SU-DHL-6 (cell line): ENCODE measurements at regions not wholly inside any gene's neighbourhood (a gene's known extent, or its start where the extent isn't known, plus 50 kb on each side); places are given as distances from the start of the nearest gene placed in this dataset.

Experiments used
- H2AFZ ChIP-seq: fragments of 200-600 bp; sonication (generic); 2 replicates; pipeline ENCODE4 v1.6.1; 2014; ENCODE audit warnings: low read depth, mild to moderate bottlenecking, moderate library complexity, mixed read lengths, antibody characterized with exemption, low read length; ENCODE audit not compliant: severe bottlenecking
- H3F3A ChIP-seq: fragments of 200-600 bp; shearing (Covaris generic); 2 replicates; pipeline ENCODE4 v1.6.0; 2016; ENCODE audit warnings: antibody characterized with exemption, mild to moderate bottlenecking; ENCODE audit not compliant: insufficient read depth
- H3K27ac ChIP-seq: fragments of 200-600 bp; sonication (generic); 2 replicates; pipeline ENCODE4 v1.5.1; 2016; ENCODE audit warnings: low read depth, mild to moderate bottlenecking, low read length, moderate library complexity, mixed read lengths
- H3K27me3 ChIP-seq: fragments of 200-600 bp; sonication (generic), shearing (Covaris generic); 2 replicates; pipeline ENCODE4 v1.6.0; 2014; ENCODE audit warnings: mild to moderate bottlenecking, low read length
- H3K36me3 ChIP-seq: fragments of 200-600 bp; sonication (generic); 2 replicates; pipeline ENCODE4 v1.6.1; 2014; ENCODE audit warnings: mild to moderate bottlenecking, low read length, mixed read lengths
- H3K4me2 ChIP-seq: fragments of 300-600, 200-600 bp; shearing (Covaris generic), sonication (generic); 2 replicates; pipeline ENCODE4 v1.6.0; 2014; ENCODE audit warnings: low read length, low read depth, mild to moderate bottlenecking; ENCODE audit not compliant: poor library complexity, severe bottlenecking
- H3K4me3 ChIP-seq: fragments of 200-600 bp; sonication (generic); 2 replicates; pipeline ENCODE4 v1.5.1; 2014; ENCODE audit warnings: antibody characterized with exemption, low read length, mild to moderate bottlenecking, mixed read lengths; ENCODE audit not compliant: insufficient read depth, poor library complexity, severe bottlenecking
- H3K79me2 ChIP-seq: fragments of 200-600 bp; sonication (generic); 2 replicates; pipeline ENCODE4 v1.6.1; 2014; ENCODE audit warnings: mild to moderate bottlenecking, low read length, moderate library complexity; ENCODE audit not compliant: insufficient read depth
- H3K9ac ChIP-seq: fragments of 200-600 bp; sonication (generic); 2 replicates; pipeline ENCODE4 v1.7.0; 2014; ENCODE audit warnings: mild to moderate bottlenecking, low read length
- H3K9me2 ChIP-seq: fragments of 200-600 bp; sonication (generic); replicated peaks from 2 replicates; pipeline ENCODE4 v1.6.1; 2014; ENCODE audit warnings: low read length; ENCODE audit not compliant: insufficient read depth
- H3K9me3 ChIP-seq: fragments of 200-600 bp; sonication (generic); 2 replicates; pipeline ENCODE4 v1.6.1; 2014; ENCODE audit warnings: low read length, mixed read lengths; ENCODE audit not compliant: insufficient read depth
- H4K20me1 ChIP-seq: fragments of 200-600 bp; sonication (generic); 2 replicates; pipeline ENCODE4 v1.6.1; 2014; ENCODE audit warnings: low read depth, mild to moderate bottlenecking, antibody characterized with exemption, low read length, moderate library complexity, mixed read lengths
- EZH2phosphoT487 ChIP-seq: fragments of 200-600 bp; sonication (generic), shearing (Covaris generic); conservative IDR thresholded peaks from 2 replicates; pipeline ENCODE4 v1.6.1; 2018; ENCODE audit warnings: mild to moderate bottlenecking, antibody characterized with exemption, low read length, moderate library complexity, mixed read lengths
- TF ChIP-seq, protein P1 (sequence below): fragments of 200-600 bp; sonication (generic); IDR thresholded peaks from one replicate; pipeline ENCODE4 v1.5.1; 2017; ENCODE audit warnings: antibody characterized with exemption, mild to moderate bottlenecking, low read length, moderate library complexity; ENCODE audit not compliant: insufficient read depth, poor library complexity, severe bottlenecking

DNA sequence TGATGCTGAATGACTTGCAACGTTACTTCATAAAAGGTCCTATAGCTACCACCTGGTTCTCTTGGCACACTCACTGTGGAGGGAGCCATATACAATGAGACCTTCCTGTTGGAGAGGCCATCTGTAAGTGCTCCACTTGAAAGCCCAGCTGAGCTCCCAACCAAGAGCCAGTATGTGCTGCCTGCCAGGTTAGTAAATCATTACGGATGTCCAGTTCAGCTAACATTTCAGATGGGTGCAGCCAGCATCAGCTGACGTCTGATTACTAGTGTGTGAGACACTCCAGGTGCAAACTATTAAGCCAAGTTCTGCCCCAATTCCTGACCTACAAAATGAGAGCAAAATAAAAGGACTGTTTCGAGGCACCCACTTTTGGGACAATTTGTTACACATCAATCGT, 274.4 kb upstream of the ROBO2 start:
- no peaks in the 10 kb centered on the region for H3K36me3 ChIP-seq
- H3K4me3 ChIP-seq, result no peak overlapping the region
- no peaks in the 10 kb centered on the region for H3K9me2 ChIP-seq
- no peak overlapping the region for H3K9ac ChIP-seq
- H3K79me2 ChIP-seq, result no peaks in the 10 kb centered on the region
- H3K27ac ChIP-seq, result no peak overlapping the region
- TF ChIP-seq, protein P1, sequence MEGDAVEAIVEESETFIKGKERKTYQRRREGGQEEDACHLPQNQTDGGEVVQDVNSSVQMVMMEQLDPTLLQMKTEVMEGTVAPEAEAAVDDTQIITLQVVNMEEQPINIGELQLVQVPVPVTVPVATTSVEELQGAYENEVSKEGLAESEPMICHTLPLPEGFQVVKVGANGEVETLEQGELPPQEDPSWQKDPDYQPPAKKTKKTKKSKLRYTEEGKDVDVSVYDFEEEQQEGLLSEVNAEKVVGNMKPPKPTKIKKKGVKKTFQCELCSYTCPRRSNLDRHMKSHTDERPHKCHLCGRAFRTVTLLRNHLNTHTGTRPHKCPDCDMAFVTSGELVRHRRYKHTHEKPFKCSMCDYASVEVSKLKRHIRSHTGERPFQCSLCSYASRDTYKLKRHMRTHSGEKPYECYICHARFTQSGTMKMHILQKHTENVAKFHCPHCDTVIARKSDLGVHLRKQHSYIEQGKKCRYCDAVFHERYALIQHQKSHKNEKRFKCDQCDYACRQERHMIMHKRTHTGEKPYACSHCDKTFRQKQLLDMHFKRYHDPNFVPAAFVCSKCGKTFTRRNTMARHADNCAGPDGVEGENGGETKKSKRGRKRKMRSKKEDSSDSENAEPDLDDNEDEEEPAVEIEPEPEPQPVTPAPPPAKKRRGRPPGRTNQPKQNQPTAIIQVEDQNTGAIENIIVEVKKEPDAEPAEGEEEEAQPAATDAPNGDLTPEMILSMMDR, result no peak
- TF ChIP-seq EZH2phosphoT487, result no peak
- no peaks in the 10 kb centered on the region for H3K9me3 ChIP-seq
- no peaks in the 10 kb centered on the region for H4K20me1 ChIP-seq
- no peak overlapping the region for H3K4me2 ChIP-seq
- no peaks in the 10 kb centered on the region for H3K27me3 ChIP-seq
- H2AFZ ChIP-seq, result no peak overlapping the region
- no peaks in the 10 kb centered on the region for H3F3A ChIP-seq

DNA sequence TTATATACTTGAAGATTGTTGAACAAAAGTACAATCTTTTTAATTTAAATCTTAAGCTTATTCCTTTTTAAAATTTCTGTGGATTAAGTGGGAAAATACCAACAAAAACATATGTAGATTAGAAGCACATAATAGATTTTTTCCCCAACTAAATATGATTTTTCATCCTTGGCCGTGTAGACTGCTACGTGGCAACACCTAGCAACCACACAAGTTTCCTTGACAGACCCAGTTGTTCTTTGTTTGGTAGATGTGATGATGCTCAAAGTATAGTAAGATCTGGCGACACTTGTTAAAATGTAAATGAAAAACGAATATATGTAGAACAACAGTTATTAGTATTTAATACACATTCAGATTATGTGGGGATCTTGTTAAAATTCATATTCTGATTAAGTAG, 271.0 kb upstream of the ROBO2 start:
- Histone ChIP-seq H3K9me3 (no peaks in the 10 kb centered on the region), H4K20me1 (no peaks in the 10 kb centered on the region), H3K27me3 (no peaks in the 10 kb centered on the region), H3K9me2 (no peaks in the 10 kb centered on the region), H3K27ac (no peak overlapping the region), H3K9ac (no peak overlapping the region), H3K4me3 (no peak overlapping the region), H3F3A (no peaks in the 10 kb centered on the region), H3K36me3 (no peaks in the 10 kb centered on the region), H3K4me2 (no peak overlapping the region), H2AFZ (no peak overlapping the region), H3K79me2 (no peaks in the 10 kb centered on the region)
- TF ChIP-seq EZH2phosphoT487, result no peak
- TF ChIP-seq, protein P1, result no peak

DNA sequence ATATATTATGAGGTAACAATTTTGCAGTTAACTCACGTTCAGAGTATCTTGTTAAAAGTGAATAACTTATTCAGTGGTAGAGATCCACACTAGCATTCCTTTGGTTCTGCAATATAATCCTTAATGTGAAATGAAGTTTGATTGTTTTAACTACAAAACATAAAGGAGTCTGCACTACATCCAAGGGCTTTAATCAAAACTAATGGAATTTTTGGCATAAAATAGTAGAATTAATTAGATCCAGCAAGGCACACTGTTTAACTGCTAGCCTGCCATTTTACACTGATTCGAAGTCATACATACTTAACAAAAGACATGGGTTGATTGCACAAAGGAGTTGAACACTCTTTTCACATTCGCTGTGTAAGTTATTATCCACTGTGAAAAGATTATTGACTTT, 263.0 kb upstream of the ROBO2 start:
- H3K27ac ChIP-seq, result no peak overlapping the region
- H3F3A ChIP-seq, result no peaks in the 10 kb centered on the region
- H3K9ac ChIP-seq, result no peak overlapping the region
- H2AFZ ChIP-seq, result no peak overlapping the region
- no peaks in the 10 kb centered on the region for H3K9me3 ChIP-seq
- H3K4me3 ChIP-seq, result no peak overlapping the region
- no peaks in the 10 kb centered on the region for H3K9me2 ChIP-seq
- H3K4me2 ChIP-seq, result no peak overlapping the region
- no peaks in the 10 kb centered on the region for H3K27me3 ChIP-seq
- TF ChIP-seq EZH2phosphoT487, result no peak
- TF ChIP-seq, protein P1, result no peak
- no peaks in the 10 kb centered on the region for H4K20me1 ChIP-seq
- H3K36me3 ChIP-seq, result no peaks in the 10 kb centered on the region
- no peaks in the 10 kb centered on the region for H3K79me2 ChIP-seq

DNA sequence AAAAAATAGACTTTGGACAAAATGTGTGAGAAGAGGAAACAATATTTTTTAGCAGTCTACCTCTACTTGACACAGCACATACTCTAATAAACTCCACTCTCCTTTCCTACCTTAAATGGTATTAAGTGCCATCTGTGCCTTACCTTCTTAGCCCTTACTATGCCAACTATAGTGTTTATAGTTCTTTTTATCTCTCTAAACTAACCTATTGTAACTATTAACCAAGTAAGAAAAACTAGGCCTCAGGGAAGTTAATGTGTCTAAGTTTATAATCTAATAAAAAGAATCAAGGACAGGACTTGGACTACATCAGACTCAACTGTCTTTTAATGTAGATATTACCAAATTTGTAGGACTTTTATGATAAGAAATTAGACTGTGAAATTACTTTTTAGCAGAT, 251.7 kb upstream of the ROBO2 start:
- Histone ChIP-seq H3K9ac (no peak overlapping the region), H3K79me2 (no peaks in the 10 kb centered on the region), H3K4me2 (no peak overlapping the region), H3K9me3 (no peaks in the 10 kb centered on the region), H3K36me3 (no peaks in the 10 kb centered on the region), H3K27me3 (no peaks in the 10 kb centered on the region), H3K9me2 (no peaks in the 10 kb centered on the region), H4K20me1 (no peaks in the 10 kb centered on the region), H3F3A (no peaks in the 10 kb centered on the region), H3K27ac (no peak overlapping the region), H3K4me3 (no peak overlapping the region), H2AFZ (no peak overlapping the region)
- TF ChIP-seq, protein P1, result no peak
- TF ChIP-seq EZH2phosphoT487, result no peak
